H4 (cell line): ENCODE measurements at regions not wholly inside any gene's neighbourhood (a gene's known extent, or its start where the extent isn't known, plus 50 kb on each side); places are given as distances from the start of the nearest gene placed in this dataset.
"Not testable (repeated sequence)": the region's sequence is repeated elsewhere in the genome, so short reads cannot be mapped to it uniquely, and the experiment has no call there.

Source experiments
- DNase-seq: peaks from one replicate; pipeline ENCODE4 v3.0.0-alpha.2; 2015; ENCODE audit warnings: low spot score

DNA sequence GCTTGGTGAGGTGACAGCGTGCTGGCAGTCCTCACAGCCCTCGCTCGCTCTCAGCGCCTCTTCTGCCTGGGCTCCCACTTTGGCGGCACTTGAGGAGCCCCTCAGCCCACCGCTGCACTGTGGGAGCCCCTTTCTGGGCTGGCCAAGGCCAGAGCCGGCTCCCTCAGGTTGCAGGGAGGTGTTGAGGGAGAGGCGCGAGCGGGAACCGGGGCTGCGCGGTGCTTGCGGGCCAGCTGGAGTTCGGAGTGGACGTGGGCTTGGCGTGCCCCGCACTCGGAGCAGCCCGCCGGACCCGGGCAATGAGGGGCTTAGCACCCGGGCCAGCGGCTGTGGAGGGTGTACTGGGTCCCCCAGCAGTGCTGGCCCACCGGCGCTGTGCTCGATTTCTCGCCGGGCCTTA lies 134.2 kb upstream of the BASP1 start:
- DNase-seq: not testable (repeated sequence)

DNA sequence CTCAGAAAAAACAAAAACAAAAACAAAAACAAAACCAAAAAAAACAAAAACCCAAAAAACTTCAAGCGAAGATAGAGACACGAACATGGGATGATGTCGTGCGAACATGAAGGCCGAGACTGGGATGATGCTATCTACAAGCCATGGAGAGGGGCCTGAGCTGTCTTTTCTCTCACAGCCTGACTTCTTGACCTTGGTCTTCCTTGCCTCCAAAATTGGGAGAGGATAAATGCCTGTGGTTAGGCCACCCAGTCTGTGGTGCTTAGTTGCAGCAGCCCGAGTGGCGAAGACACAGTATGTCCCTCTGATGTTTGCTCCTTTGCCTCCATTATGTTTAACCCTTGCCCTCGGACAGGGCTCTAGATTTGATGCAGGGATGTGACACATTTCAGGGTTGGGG lies 130.4 kb upstream of the BASP1 start:
- DNase-seq: peak; percentile 30

DNA sequence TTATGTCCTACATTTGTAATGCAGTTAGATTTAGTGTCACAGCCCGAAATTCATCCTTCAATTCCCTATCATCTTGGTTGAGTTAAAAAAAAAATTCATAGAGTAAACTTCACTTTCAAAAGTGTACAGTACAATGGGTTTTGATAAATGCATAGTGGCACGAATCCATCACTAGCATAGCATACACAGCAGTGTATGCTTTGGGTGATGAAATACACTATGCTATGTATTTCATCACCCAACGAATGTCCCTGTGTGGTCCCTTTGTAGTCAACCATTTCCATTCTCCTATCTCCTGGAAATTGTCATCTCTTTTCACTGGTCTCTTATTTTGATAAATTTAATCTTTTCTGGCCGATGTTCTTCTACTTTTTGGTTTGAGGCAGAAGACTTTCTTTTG lies 129.4 kb upstream of the BASP1 start:
- no peak for DNase-seq

DNA sequence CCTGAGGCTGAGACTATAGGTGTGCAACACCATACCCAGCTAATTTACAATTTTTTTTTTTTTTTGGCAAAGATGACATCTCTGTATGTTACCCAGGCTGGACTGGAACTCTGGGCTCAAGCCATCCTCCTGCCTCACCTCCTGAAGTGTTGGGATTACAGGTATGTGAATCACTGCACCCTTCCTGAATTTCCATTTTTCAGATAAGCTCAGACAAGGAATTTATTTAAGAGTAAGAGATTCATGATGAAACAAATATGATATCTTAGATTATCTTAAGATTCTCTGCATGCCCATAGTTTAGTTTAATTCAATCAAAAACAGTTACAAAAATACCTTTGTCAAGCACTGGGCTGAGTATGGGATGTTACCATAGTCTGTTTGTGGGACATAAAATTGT lies 128.4 kb upstream of the BASP1 start:
- DNase-seq: no peak

DNA sequence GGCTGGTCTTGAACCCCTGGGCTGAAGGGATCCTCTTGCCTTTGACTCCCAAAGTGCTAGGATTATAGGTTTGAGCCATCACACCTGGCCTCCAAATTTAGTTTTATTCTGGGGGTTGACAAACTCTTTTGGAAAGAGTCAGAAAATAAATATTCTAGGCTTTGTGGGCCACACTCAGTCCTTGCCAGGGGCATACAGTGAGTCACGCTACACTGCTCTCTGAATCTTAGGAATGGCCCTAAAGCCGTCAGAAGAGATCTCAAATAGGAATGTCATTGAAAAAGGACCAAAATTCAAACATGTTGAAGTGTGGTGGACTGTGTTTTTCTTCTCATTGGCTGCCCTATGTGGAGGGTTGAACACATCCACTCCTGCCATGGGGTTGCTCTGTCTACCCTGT lies 127.7 kb upstream of the BASP1 start:
- no peak for DNase-seq

DNA sequence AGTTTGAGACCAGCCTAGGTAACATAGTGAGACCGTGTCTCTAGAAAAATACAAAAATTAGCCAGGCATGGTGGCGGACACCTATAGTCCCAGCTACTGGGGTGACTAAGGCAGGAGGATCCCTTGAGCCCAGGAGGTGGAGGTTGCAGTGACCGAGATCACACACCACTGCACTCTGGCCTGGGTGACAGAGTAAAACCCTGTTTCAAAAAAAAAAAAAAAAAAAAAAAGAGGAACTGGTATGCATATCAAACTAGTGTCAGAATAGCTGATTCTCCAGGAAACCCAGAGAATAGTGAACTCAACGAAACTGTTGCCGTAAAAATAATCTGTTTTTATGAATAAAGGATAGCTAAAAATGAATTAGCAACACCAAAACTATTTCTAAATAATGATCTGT lies 126.6 kb upstream of the BASP1 start:
- no peak for DNase-seq

DNA sequence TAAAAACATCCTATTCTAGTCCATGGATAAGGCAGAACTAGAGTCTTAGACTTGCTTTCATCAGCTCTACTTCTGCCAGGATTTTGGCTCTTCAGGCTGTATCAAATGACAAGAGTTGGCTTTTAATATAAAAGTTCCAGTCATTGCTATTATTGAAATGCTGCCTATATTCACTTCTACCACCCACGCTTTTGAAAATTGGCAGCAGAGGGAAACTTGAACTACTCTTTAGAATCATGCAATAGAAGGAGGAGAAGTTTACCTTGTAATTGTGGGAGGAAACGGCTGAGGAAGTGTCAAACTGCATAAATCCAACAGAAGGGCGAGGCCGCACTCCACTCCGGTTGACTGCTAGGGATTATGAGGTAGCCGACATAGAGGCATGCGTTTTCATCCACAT lies 122.6 kb upstream of the BASP1 start:
- DNase-seq: no peak

DNA sequence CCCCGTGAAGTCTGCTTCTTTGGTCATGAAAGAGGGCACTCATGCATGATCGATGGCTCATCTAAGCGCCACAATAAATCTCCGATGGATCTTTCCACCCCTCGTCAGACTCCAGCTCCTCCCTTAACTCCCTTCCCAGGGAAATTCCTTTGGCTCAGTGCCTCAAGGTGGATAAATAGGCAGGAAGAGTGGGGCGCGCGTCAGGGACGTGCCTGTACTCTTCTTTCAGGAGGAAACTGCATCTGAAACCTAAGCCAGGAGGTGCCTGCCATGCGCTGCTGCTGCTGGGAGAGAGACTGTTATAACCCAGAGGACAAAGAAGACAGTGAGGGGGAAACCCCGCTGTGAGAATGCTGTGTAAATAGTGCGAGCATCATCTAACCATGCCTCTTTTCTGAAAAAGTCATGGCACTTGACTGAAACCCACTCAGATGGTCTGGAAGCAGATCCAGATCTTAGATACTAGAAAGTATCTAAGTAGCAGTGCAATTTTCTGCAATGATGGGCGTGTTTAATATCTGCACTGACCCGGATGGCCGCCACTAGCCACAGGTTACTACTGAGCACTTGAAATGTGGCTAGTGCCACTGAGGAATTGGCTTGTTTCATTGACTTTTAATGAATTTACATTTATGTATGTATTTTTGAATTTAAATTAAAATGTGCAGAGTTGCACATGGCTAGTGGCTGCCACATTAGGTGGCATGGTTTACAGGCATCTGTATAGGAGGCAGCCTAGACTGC lies 120.3 kb upstream of the BASP1 start:
- no peak for DNase-seq

DNA sequence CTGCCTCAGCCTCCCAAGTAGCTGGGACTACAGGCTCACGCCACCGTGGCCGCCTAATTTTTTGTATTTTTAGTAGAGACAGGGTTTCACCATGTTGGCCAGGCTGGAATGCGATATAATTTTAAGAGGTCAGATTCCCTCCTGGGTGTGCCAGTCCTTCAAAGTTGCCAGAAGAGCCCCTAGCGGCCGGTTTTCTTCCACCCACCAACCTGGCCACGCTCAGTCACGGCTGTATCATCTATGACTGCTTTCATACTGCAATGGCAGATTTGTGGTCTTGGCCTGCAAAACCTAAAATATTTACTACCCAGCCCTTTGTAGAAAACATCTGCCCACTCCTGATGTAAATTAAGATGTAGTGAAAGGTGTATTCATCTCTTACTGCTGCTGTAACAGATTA lies 117.5 kb upstream of the BASP1 start:
- DNase-seq: no peak

DNA sequence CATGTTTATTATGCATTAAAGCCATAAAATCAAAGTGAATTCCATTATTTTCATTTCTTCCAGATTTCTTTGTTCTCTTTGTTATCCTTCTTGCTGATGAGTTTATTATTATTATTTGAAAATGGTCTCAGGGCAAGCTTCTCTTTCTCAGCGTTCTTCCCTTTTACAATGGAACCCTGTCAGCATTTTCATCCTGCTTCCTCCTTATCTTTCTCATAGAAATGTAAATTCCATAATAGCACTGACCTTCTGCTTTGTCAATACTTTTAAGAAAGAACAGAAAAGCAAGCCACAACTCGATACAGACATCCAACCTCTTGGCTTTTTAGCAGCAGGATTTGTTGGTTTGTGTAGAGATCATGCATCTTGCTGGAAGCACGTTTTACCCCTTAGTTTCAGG lies 114.0 kb upstream of the BASP1 start:
- no peak for DNase-seq

DNA sequence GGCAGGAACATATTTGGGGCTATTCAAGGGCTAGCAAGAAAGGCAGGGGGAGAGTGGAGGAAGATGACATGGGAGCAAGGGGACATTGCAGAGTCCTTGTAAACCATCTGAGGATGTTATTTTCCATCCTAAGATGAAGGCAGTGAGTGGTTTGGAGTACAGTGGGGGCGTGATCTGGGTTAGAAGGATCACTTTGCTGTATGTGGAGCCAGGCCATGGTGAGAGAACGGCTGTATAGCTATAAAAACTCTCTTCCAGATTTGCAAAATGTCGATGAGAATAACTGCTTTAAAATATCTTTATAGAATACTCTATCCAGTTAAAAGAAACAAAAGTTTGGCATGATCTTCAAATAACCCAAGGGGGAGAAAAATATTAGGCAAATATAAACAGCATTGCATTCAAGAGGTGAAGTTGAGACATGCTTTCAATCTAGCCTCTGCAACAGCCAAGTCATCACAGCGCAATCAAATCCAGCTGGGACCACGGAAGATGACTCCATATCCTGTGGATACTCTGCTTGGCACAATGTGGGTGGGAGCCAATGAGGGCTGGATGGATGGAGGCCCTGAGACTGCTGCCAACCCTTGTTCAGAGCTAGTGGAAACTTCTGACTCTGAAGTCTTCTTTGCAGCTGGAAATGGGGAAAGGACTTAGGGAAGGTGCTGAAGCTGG lies 111.5 kb upstream of the BASP1 start:
- peak; percentile 53 for DNase-seq

DNA sequence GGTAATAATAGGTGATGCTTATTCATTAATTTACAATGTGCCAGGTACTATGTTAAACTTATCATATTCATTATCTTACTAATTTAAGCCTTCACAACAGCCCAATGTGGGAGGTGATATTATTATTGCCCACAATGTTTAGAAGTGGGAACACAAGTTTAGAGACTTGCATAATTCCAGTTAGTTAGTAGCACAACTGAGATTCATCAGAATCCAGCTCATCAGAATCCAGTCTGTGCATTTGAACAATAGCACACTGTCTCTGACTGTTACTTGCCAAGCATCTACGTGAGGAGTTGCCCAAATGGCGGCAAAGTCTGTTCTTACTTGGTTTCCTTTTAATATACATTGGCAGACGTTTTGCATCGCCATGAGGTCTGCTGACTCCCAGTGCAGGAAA lies 110.9 kb upstream of the BASP1 start:
- no peak for DNase-seq

DNA sequence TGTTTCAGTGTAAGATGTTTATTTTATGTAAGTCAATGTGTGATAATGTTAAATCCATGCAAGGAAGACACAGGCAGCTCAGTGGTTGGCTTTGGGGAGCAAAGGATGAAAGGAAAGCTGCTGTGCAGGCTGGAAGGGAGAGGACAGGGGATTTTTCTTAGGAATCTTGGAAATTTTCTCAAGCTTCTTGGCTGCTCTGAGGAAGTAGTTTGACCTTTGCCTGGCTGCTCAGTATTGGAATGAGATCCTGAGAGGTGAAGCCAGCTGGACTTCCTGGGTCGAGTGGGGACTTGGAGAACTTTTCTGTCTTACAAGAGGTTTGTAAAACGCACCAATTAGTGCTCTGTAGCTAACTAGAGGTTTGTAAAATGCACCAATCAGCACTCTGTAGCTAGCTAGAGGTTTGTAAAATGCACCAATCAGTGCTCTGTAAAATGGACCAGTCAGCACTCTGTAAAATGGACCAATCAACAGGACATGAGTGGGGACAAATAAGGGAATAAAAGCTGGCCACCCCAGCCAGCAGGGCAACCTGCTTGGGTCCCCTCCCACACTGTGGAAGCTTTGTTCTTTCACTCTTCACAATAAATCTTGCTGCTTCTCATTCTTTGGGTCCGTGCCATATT lies 105.2 kb upstream of the BASP1 start:
- not testable (repeated sequence) for DNase-seq

DNA sequence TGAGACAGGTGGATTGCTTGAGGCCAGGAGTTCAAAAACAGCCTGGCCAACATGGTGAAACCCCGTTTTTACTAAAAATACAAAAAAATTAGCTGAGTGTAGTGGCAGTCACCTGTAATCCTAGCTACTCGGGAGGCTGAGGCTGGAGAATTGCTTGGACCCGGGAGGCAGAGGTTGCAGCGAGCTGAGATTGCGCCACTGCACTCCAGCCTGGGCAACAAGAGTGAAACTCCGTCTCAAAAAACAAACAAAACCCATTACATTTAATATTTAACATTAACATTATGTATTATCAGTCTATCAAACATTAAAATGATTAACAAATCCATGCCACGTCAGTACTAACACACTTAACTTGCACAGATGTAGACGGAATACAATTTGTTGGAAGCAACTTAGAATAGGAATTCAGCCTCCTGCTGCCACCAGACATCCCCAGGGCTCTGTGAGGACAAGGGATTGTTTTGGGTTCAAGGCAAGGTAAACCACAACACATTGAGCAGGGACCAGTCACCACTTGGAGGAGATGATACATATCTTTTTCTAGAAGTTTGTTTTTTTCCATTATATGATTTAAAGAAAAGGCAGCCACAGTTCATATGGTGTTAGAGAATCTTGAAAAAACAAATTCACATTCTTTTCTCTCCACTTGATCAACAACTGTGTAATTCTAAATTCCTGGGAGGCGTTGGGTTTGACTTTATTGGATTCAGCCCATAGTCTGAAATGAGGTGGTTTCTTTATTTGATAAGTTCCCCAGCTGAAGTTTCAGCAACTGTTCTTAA lies 104.1 kb upstream of the BASP1 start:
- peak; percentile 43 for DNase-seq

DNA sequence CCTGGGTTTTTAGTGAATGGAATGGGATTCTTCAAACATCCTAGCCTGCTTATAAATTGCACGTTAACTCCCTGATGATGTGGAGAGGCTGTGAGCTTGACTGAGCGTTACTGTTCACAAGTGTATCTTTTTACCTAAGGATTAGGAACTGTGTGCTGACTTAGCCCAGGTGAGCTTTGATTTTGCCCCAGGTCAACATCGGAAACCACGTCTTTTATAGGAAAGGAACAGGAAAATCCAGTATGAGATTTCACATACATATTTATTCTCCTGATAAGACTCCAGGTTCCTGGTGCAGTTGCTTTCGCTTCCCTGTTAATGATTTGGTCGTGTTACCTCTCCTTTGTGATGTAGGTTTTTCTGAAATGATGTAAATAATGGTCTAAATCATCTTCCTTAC lies 103.2 kb upstream of the BASP1 start:
- DNase-seq: no peak

DNA sequence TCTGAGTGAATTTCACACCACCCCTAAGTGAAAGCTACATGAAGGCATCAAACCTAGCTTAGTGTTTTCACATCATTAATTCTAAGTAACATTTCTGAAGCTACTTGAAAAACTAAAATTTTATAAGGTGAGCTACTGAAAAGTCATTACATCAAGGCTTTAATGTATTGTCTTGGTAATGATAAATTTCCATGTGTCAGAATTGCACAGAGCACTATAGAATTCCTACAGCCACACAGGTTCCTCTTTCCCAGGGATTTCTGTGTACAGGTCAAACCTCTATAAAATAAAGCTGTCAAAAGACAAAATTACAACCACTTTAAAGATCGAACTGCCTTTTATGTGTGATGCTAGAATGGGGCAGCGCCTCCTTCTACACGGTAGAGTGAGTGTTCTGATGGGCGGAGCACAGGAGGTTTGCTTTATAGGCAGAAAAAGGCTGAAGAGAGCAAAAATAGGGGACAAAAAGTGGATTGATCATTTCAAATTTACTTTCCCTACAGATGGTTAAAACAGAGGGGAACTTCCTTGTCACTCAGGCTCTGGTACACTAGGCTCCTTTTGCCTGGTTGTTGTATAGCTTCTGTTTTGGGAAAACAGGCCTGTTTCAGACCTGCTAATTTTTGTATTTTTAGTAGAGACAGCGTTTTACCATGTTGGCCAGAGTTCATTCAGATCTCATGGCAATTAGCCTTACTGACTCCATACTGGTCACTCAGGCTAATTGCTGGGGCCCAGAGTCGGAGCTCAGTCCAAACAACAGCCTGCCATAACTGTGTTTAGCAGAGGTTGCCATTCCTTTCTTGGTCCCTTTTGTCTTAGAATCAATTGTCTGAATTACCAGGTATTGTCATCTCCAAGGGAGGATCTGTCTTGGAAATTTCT lies 102.5 kb upstream of the BASP1 start:
- no peak for DNase-seq

DNA sequence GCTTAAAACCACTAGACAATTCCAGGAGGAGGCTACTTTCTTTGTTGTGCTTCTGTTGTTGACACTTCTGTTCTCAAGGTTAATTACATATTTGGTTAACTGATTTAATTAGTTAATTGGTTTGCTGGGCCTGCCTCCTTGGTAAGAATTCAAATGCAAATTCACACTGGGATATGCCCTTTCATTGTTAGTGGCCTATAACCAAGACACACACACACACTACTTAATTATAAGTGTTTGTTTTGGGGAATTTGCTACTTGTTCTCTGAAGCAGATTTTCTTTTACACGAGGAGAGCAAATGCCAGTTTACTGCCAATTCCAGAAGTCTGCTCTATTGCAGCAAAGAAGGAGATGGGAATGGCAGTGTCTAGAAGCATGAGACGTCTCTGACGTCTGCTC lies 101.6 kb upstream of the BASP1 start:
- no peak for DNase-seq

DNA sequence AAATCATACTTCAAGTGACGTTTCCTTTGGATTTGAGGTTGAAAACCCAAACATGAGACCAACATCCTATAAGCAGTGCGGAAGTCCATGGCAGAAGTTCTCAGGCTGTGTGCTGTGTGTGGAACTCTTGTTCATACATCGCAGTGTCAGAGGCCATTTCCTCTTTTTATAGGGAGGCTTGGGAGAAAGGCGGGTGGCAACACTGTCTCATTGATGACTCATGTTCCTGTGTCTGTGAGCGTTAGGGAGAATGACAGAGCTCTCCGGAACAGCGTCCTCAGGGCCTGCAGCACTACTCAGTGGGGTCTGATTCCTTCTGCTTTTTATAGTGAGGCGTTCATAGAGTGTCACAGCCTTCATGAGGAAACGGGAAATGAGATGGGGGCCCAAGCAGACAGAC lies 98.8 kb upstream of the BASP1 start:
- peak; percentile 91 for DNase-seq

DNA sequence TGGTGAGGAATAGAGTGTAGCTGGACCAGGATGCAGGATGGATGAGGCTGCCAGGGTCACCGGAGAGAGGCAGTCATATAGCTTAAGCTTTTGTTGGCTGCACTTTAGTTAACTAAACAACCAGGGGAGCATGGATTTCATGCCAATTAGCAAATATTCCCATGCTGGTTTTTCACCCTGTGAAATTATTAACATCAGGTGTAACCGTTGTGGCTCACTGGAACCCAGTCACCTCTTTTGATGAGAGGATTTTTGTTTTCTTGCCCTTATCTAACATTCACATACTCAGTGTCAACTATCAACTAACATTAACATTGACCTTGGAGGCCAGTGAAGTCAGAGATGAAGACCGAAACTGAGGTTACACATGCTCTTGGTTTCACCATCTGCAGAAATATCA lies 97.2 kb upstream of the BASP1 start:
- no peak for DNase-seq

DNA sequence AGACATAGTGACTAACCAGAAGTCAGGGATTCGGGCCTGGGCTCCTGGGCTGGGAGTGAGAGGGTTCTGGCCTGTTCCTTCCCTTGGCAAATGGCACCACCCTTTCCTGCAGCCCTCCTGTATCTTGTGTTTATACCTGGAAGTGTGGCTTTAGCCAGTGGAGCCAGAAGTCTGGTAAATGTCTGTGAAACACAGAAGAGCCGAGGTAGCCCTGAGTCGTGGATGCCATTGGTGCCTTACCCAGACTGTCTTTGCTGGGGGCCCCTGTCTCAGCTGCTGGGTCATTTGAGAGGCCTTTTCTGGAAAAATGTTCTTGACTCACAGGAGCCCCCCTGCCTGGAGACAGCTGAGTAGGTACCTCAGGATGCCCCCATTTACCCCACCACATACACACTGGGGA lies 95.7 kb upstream of the BASP1 start:
- DNase-seq: no peak

DNA sequence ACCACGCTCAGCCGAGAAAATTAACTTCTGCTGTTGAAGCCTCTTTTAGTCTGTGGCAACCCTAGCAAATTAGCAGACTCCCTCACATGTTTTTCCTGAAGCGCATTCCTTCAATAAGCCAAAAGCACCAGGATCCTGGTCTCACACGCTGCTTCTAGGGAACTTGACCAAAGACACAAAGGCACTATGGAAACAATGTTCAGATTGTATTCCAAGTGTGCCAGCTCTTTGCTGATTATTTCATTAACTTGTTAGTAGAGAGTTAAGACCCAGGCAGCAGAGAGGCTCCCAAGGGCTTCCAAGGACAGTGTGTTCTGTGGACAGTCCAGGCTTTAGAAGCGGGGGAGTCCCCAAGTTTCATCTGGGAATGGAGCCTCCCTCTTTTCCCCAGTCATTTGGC lies 94.4 kb upstream of the BASP1 start:
- no peak for DNase-seq

DNA sequence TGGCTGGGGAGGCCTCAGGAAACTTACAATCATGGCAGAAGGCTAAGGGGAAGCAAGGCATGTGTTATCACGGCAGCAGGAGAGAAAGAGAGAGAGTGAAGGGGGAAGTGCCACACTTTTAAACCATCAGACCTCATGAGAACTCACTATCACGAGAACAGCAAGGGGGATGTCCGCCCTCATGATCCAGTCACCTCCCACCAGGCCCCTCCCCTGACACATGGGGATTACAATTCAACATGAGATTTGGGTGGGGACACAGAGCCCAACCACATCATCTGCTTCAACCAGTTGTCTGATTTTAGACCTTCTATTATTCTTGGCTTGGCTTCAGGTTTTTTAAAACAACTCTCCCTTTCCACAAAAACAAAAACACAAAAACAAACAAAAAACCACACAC lies 93.7 kb upstream of the BASP1 start:
- DNase-seq: not testable (repeated sequence)
